IMR-90 (cell line): ENCODE measurements at regions not wholly inside any gene's neighbourhood (a gene's known extent, or its start where the extent isn't known, plus 50 kb on each side); places are given as distances from the start of the nearest gene placed in this dataset.

Experiments
- BHLHE40 ChIP-seq: fragments of 150-350 bp; IDR thresholded peaks from 2 replicates; pipeline ENCODE4 v1.6.1; 2016; ENCODE audit warnings: mild to moderate bottlenecking, low read depth, low read length
- CTCF ChIP-seq: conservative IDR thresholded peaks from 2 replicates; pipeline ENCODE4 v1.5.1; 2012; ENCODE audit warnings: mild to moderate bottlenecking, low read depth, low read length, improper control_type of control experiment
- MAZ ChIP-seq: IDR thresholded peaks from 2 replicates; pipeline ENCODE4 v1.6.1; 2012; ENCODE audit warnings: low read depth, mild to moderate bottlenecking, low read length, improper control_type of control experiment, moderate library complexity, borderline replicate concordance
- POLR2A ChIP-seq: IDR thresholded peaks from 2 replicates; pipeline ENCODE4 v1.6.1; 2012; ENCODE audit warnings: mild to moderate bottlenecking, low read depth, low read length
- SMC3 ChIP-seq: fragments of 150-350 bp; IDR thresholded peaks from 2 replicates; pipeline ENCODE4 v1.6.1; 2016; ENCODE audit warnings: low read depth, mild to moderate bottlenecking, antibody characterized with exemption, low read length, moderate library complexity

GRCh38 chr5:2505217-2505616 lies 246.3 kb downstream of the IRX2 start:
- TF ChIP-seq POLR2A (no peak), CTCF (no peak), SMC3 (no peak), MAZ (no peak), BHLHE40 (no peak)
